Omental fat pad (tissue), 3 donors: ENCODE measurements at regions not wholly inside any gene's neighbourhood (a gene's known extent, or its start where the extent isn't known, plus 50 kb on each side); places are given as distances from the start of the nearest gene placed in this dataset.

Experiments used
- ATAC-seq: fragments of 150-250 bp; one replicate; pipeline ENCODE4 v1.9.1; 2016; ENCODE audit warnings: mild to moderate bottlenecking, moderate library complexity; ENCODE audit not compliant: low FRiP score
- DNase-seq: peaks from one replicate; pipeline ENCODE4 v3.0.0-alpha.2; 2019; ENCODE audit warnings: low spot score
- TF ChIP-seq, protein P1 (sequence below), 3 donors: fragments of 450-650 bp; IDR thresholded peaks; one replicate each; pipeline ENCODE4 v1.5.1; 2016 to 2017; ENCODE audit warnings: antibody characterized with exemption in 3 of 3, mild to moderate bottlenecking in 3 of 3, moderate library complexity in 2 of 3

DNA sequence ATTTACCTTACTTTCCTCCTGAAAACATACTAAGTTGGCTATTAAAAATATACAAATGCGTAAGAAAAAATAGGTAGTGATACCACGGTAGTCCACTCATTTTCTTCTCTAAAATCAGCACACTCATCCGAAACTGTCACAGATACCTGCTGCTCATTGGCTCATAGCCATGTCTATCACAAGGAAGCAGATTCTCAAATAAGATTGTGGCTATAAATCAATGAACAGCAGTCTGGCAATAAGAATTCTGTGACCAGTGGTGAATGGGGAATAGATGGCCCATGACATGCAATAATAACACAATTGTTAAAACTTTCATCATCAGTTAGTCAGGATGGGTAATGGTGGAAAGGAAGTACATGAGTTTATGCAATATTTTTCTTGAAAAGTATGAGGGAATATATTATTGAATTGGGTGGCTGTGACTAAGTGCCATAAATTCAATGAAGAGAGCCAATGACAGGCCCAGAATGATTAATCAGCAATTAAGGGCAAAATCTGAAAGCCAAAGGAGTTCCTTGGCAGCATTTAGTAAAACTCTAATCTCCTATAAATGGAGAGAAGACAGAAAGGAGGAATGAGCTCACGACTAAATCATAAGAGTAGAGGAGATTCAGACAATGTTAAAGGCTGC is 202.3 kb upstream of the NEIL3 start:
- TF ChIP-seq, protein P1, sequence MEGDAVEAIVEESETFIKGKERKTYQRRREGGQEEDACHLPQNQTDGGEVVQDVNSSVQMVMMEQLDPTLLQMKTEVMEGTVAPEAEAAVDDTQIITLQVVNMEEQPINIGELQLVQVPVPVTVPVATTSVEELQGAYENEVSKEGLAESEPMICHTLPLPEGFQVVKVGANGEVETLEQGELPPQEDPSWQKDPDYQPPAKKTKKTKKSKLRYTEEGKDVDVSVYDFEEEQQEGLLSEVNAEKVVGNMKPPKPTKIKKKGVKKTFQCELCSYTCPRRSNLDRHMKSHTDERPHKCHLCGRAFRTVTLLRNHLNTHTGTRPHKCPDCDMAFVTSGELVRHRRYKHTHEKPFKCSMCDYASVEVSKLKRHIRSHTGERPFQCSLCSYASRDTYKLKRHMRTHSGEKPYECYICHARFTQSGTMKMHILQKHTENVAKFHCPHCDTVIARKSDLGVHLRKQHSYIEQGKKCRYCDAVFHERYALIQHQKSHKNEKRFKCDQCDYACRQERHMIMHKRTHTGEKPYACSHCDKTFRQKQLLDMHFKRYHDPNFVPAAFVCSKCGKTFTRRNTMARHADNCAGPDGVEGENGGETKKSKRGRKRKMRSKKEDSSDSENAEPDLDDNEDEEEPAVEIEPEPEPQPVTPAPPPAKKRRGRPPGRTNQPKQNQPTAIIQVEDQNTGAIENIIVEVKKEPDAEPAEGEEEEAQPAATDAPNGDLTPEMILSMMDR (IDR thresholded peaks at IDR 0.05): no peak
- DNase-seq (no peak), ATAC-seq (peak; percentile 68)

DNA sequence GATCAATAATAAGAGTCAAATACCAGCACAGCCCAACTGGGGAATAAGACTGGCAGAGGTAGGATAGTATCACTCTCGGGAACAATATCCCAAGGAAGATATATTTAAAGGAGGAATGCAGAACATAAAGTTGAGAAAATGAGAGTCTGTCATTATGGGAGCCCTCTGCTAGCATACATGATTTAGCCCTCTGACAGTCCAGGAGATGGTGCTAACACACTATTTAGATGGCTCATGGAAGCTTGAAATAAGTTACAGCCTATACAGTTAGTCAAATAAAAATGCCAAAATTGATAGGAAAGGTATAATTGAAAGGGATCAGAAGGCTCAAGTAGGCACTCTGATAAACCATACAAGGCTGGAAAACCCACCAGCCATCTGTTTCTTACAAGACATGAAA is 201.0 kb upstream of the NEIL3 start:
- no peak for ATAC-seq
- DNase-seq: no peak
- TF ChIP-seq, protein P1 (IDR thresholded peaks at IDR 0.05): no peak

DNA sequence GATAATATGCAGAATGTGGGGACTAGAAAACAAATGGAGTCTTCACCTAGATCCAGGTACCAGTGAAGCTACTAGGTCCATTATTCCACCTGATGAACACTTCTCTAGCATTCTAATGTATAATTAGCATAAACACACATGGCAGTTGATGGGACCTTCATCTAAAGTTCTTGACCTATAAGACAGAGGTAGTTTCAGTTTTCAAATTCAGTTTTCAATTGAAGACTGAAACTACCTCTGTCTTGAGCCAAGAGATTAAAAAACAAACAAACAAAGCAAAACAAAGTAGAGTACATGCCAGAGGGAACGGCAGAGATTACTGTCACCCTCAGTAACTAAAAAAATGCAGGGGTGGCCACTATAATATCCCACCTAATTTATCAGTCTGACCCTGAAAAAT is 199.9 kb upstream of the NEIL3 start:
- ATAC-seq: no peak
- TF ChIP-seq, protein P1 (IDR thresholded peaks at IDR 0.05): no peak
- no peak for DNase-seq

DNA sequence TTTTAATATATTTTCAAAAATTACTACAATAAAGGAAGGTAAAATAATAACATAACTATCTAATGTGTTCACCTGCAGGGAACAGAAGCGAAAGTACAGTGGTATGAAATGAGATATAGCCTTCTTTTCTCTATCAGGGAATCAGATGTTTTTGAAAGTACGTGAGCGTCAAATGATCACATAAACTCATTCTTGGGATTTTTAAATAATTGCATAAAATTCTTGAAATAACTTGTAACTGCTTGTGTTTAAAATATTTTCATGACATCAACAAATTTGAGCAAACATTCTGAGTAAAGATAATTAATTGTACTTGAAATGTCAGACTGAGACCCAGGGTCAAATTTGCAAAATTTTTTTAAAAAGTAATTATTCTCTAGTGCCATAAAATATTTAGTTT is 193.5 kb upstream of the NEIL3 start:
- ATAC-seq (no peak), DNase-seq (no peak)

DNA sequence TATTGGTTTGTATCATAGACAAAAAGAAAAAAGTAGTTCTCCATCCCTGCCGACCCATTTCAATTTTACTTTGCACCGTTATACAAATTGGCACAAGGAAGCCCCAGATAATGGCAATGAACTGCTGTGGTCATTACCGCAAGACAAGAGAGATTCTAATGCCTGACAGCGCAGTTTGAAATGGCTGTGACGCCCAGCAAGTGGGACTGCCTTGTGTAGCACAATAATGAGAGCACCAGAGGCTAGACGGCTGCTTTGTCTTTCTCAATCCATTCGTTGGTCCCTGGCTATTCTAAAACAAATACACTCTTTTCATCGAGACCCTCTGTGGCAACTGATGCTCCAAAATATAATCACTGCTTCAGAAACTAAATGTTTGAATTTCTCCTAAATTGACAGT is 192.4 kb upstream of the NEIL3 start:
- DNase-seq (no peak), ATAC-seq (no peak)
- TF ChIP-seq, protein P1 (IDR thresholded peaks at IDR 0.05): no peak

More for the DNA sequence above, 193.5 kb upstream of the NEIL3 start:
- TF ChIP-seq, protein P1 (IDR thresholded peaks at IDR 0.05): no peak

DNA sequence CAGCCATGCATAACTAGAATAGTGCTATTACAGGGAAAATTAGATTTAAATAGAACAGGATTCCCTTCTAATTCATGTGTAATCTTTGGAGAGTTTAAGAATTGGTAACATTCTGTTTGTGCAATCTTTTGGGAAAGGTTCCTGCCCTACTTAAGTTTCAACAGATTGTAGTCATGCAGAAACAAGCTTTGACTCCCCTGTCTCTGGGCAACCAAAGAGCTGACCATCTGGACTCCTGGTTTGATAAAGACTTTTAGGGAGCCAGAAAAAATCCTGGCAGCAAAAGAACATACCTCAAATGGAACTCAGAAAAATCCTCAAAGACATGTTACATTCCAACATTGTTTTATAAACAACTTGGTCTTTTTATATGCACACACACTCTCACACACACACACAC is 191.1 kb upstream of the NEIL3 start:
- TF ChIP-seq, protein P1 (IDR thresholded peaks at IDR 0.05): no peak
- no peak for DNase-seq
- peak; percentile 93 for ATAC-seq

DNA sequence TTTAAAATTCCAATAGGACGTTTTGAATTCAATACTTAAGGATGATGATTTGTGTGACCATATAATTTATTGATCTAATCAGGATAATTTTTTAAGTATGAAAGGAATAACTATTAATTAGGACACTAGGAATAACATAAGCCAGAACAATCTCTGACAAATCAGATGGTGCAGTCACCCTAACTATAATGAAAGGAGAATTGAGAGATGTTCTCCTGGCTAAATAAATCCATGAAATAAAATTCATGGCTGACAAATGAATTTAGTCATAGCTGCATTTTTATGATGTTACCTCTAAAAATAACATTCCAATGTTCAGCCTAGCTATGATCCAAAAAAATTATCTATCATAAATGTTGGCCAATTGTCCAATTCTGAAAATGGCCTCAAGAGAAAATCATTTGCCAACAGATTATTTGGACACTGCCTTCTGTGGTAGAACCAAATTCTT is 190.6 kb upstream of the NEIL3 start:
- peak; percentile 56 for ATAC-seq
- DNase-seq: no peak

More for the DNA sequence above, 190.6 kb upstream of the NEIL3 start:
- TF ChIP-seq, protein P1 (IDR thresholded peaks at IDR 0.05): no peak
